Raji (cell line): ENCODE measurements at regions not wholly inside any gene's neighbourhood (a gene's known extent, or its start where the extent isn't known, plus 50 kb on each side); places are given as distances from the start of the nearest gene placed in this dataset.

ENCODE experiments used
- POLR2A ChIP-seq: IDR thresholded peaks from 2 replicates; pipeline ENCODE4 v1.6.1; 2011; ENCODE audit warnings: low read depth, low read length, control low read depth; ENCODE audit not compliant: insufficient read depth

- TF ChIP-seq POLR2A = no peak
These were observed 67.5 kb upstream of the PRDX6 start for GRCh38 chr1:173409613-173410012.

GRCh38 chr1:173410133-173410793, 66.9 kb upstream of the PRDX6 start:
- no peak for TF ChIP-seq POLR2A

GRCh38 chr1:173410794-173411236, 66.3 kb upstream of the PRDX6 start:
- TF ChIP-seq POLR2A = no peak

- TF ChIP-seq POLR2A = no peak
These were observed 65.0 kb upstream of the PRDX6 start for GRCh38 chr1:173411835-173412742.

- no peak for TF ChIP-seq POLR2A
These were observed 63.8 kb upstream of the PRDX6 start for GRCh38 chr1:173413271-173413707.

GRCh38 chr1:173414136-173414535, 63.0 kb upstream of the PRDX6 start:
- TF ChIP-seq POLR2A = peak; percentile 61

- no peak for TF ChIP-seq POLR2A
These were observed 62.5 kb upstream of the PRDX6 start for GRCh38 chr1:173414539-173415226.

GRCh38 chr1:173415490-173415889, 61.6 kb upstream of the PRDX6 start:
- TF ChIP-seq POLR2A = peak; percentile 17; the same call in 1 of the 2 replicates

GRCh38 chr1:173415905-173416450, 61.2 kb upstream of the PRDX6 start:
- TF ChIP-seq POLR2A = no peak; the same call in 1 of the 2 replicates

- TF ChIP-seq POLR2A = no peak
These were observed 59.6 kb upstream of the PRDX6 start for GRCh38 chr1:173417563-173417962.

- TF ChIP-seq POLR2A = no peak
These were observed 58.8 kb upstream of the PRDX6 start for GRCh38 chr1:173418107-173418985.

GRCh38 chr1:173420330-173420806, 56.8 kb upstream of the PRDX6 start:
- no peak for TF ChIP-seq POLR2A

- TF ChIP-seq POLR2A = no peak
These were observed 55.8 kb upstream of the PRDX6 start for GRCh38 chr1:173421286-173421685.

GRCh38 chr1:173421789-173422188, 55.3 kb upstream of the PRDX6 start:
- no peak for TF ChIP-seq POLR2A
